ENCODE measurements at regions not wholly inside any gene's neighbourhood (a gene's known extent, or its start where the extent isn't known, plus 50 kb on each side); places are given as distances from the start of the nearest gene placed in this dataset.

GRCh38 chr10:52627279-52627678 lies 145.3 kb downstream of the MBL2 start:
- TF ChIP-seq CTCF (IDR thresholded peaks at IDR 0.05; ENCODE audit: insufficient read depth, low read depth, low read length) = no peak
- TF ChIP-seq EZH2 (IDR thresholded peaks at IDR 0.05; ENCODE audit: insufficient read depth, low read length) = no peak

All from astrocyte (in vitro differentiated cells and primary cell).